GM19328 (cell line): ENCODE measurements at regions not wholly inside any gene's neighbourhood (a gene's known extent, or its start where the extent isn't known, plus 50 kb on each side); places are given as distances from the start of the nearest gene placed in this dataset.
A peak's percentile ranks its signal among the peaks of the same experiment; 100 is the strongest.

ENCODE experiments used
- ATAC-seq: cut with Tn5 transposase; IDR thresholded peaks from one replicate; pipeline ENCODE4 v1.9.1; 2021; ENCODE audit warnings: mild to moderate bottlenecking, moderate library complexity; ENCODE audit not compliant: unreplicated experiment

DNA sequence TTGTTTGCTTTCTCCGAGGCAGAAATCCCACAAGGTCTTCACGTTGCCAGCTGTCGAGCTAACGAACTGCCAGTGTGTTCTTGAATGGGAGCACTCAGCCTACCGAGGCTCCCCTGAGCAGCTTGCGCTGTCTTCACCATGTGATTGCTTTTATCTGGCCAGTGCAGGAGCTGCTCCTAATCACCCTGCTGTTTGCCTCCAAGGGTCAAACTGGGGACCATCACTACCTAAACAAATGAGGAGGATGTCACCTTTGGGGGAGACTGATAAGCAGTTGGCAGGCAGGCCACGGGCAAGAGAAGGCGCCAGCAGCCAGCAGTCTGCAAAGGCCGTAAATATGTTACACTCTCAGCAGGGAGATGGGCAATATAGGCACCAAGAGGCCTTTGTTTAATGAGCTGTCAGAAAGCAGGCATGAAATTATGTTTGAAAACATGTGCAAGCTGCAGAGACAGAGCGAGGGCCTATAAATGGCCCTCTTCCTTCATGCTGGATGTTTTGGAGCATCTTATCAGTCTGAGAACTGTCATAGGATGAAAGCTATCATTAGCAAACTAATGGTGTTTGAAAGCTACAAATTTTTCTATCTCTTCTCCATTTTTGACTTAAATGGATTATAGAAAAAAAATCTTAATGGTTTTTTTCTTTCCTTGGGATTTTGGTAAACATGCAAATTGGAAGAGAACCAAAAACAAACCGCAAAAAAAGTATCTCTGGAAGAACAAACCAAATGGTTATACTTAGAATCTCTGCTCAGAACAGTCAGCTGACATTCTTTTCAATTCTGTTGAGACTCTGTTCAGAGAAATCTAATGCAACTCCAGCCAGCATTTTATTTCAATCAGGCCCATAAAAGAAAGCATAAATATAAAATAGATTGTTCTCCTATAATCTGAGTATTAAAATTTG lies 267.3 kb upstream of the NPVF start:
- no peak for ATAC-seq

DNA sequence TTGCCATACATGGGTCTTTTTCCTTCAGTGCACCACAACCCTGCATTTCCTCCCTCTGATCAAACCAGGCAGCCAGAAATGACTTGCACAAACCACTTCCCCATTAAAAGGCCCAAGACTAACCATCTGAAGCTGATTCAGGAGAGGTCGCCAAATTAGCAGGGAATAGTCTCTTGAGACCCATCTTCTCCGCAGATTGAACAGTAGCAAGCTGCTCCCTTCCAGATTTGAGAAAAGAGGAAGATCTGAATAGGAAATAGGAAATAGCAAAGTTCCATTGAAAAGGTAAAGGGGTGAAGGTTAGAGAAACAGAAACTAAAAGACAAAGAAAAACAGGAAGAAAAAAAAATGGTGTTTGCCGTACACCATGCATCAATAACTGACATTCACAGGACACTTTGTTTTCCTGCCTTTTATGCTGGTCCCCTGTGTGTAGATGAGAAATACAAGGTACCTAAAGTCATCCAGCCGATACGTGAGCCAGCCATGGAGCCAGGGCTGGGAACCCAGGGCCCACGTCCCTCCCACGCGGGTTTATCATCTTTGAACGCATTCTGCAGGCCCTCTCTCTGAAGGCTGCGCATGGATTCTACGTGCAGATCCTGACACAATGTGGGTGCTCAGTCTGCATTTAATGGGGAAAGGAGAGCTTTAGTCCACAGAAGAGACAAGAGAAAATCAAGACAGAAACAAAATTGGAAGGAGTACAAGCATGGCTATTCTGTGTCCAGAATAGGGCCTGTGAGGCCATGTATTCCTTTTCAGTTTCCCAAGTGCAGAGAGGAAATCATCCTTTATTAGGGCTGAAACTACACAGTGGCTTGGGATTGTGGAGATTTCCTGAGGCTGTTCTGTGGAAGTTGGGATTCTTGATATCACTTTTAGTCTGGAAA lies 268.4 kb upstream of the NPVF start:
- ATAC-seq, result peak; percentile 82

DNA sequence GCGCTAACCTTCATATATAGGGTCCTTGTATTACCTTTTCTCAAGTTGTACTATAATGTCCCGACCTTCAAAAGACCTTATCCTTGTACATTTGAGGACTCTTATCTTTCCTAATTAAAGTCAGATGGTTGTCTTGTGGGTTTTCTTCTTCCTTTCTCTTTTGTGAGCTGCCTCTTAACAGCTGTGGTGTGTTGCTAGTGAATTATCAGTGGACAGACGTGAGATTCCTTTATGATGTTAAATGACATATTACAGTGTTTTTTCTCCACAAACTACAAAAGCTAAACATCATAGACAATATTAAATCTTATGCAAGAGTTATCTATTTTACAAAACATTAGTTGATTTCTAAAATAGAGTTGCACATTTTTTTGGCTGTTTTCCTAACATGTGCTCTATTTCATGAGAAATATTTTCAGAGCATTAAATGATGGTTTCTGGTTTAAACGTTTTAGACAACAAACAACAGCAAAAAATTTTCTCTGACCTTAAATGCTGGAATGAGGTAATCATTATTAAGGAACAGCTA lies 272.2 kb upstream of the NPVF start:
- ATAC-seq, result no peak

DNA sequence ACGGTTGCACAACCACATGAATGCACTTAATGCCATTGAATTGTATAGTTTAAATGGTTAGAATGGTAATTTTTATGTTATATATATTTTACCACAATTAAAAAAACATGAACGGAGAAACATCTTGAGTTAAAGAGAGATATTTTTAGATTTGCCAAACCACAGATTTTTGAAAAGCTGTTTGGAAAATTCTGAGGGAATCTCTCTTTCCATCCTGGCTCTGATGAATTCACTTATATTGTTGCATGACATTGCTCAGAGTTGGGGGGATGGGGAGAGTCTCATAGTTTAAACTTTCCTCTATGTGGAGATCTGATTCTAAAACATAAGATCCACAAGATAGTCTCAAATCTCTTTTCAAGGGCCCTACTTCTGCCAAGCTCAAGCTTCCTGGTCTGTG lies 275.0 kb upstream of the NPVF start:
- ATAC-seq, result no peak

DNA sequence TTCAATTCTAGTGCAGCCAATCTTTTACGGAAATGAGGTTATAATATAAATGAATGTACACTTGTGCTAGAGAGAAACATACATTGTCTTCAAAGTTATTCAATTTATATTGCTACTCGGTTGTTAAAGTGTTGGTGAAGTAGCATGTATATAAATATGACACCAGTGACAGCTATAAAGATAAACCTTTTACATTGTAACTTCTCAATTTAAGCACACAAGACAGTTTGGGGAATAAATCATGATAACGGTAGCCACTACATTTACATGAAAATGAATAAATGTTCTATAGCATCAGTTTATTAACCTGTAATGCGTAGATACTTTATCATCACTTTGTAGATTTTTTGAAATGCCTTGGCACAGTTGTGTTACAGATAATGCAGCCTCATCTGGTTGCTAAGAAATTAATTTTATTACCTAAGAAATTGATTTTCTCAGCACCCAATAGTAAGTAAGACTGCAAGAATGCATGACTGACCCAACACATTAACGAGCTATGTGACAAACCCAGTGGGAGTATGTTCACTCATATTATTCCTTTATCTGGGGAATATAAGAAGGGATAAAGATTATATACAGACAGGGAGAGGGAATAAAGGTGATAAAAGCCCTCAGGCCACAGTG lies 283.9 kb upstream of the NPVF start:
- ATAC-seq, result no peak

DNA sequence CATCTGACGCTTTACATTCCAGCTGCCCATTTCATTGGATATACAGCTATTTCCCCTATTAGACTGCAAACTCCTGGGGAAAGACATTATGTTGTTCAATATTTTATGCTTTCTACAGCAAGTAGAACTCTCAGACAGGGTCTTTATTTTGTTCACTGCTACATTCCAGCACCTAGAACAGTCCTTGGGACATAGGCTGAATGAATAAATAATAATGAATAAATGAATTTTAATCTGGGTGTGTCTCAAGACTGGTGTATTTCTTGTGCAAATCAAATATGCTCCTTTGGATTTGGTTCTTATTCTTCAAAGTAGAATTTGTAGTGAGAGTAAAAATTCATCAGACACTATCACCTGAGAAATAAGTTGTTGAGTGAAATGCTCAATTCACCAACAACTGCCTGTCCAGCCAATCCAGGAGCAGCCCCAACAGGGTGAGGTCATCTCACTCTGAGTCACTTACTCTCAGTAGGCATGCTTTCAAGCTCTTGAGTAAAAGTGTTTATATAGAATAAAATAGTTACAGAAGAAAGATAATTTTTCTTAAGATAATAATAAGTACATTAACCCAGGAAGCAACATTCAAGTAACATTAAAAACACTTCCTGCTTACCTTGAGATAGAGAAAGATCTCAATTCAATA lies 287.5 kb upstream of the NPVF start:
- ATAC-seq, result no peak

DNA sequence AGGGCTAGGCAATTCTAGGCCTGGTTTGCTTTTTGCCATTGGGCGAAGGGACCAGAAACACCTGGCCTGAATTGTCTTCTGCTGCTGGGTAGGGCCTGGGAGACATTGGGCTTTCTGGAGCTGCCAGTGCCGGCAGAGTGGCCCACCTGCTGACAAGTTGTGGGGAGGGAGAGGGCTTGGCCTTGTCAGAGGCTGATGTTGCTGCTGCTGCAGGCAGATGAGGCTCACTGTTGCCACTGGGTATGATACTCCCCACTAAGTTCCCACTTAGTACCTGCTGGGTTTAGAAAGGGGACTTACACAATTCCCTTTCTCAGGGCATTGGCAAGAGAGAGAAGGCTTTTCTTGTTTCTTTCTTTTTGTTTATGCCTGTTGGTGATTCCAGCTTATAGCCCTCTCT lies 289.6 kb upstream of the NPVF start:
- no peak for ATAC-seq

DNA sequence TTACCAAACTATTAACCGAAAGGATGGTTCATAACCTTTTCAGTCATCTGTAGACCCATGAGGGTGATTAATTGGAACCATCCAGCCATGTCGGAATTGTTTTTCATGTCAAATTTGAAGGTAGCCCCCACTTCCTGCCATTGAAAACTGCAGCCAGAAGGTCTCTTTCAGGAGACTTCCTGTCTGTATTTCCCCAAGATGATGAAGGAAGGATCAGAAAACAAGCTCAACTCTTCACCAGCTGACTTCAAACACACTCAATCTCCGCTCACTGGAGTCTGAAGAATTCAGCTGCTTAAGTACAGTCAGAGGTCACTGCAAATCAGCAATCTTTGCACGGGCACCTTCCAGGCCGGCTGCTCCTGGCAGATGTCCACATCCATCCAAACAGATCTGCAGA lies 291.7 kb upstream of the NPVF start:
- ATAC-seq, result no peak

DNA sequence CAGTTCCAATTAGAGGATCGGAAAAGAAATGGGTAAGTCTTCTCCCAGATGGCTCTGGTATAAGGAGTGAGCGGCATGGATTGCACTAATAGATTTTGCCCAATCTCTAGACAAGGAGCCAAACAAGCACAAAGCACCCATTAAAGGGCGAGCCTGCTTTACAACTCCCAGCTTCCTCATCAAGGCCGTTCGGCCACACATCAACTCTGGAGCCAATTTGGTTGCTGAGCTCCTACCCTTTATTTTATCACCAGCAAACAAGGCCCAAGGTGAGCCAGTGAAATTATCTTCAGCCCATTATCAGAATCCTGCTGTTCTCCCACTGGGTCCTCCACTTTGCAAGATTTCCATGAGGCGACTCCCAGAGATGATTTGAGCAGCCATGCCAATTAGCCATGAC lies 292.2 kb upstream of the NPVF start:
- ATAC-seq, result no peak

DNA sequence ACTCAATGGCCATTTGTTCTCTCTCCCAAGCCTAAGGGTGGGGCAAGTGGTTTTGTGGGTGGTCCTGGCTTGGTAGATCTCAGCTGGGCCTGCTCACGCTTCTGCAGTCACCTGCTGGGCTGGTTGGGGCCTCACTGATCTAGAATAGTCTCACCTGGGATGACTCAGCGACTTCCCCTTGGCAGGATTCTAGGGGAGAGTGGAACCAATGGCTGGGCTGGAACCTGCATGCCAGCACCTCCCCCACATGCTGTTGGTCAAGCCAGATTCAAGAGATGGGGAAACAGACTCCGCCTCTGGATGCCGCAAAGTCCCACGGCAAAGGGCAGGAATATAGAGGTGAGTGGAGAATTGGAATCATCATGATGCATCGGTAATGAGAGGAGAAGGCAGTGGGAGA lies 292.9 kb upstream of the NPVF start:
- no peak for ATAC-seq

DNA sequence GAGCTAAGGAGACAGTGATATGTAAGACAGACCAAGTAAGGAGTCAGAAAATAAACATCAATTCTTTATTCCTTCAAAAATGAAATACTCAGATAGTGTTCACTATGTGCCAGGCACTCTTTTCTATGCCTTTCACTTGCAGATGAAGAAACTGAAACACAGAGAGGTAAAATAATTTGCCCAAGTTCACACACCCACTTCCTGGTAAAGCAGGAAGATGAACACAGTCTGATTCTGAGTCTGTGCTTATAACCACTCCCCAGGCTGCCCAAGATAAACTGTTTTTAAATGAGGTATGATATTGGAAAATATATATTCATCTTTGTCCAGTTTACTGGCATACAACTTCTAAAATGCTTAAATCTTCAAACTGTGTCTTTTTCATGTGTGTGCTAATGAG lies 294.4 kb upstream of the NPVF start:
- ATAC-seq, result no peak

DNA sequence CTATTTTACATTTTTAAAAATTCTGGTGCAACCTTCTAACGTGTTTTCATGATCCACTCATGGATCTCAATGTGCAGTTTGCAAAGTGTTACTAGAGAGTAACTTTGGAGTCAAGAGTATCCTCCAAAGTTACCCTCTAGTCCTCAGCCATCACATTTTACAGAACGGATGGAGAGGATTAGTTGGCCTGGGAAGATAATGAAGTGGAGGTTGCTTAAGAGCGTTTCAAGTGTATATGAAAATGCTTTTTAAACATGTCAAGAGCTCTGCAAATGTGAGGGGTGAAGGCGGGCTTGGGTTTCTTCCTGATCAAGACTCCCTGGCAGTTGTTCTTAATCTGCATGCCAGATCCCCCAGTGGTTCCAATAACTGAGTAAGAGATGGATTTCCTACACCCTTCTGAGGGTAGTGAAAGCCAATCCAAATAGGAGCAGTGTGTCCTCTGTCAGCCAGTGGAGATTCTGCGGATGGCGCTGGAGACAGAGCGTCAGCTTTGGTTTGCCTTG lies 299.4 kb upstream of the NPVF start:
- no peak for ATAC-seq

DNA sequence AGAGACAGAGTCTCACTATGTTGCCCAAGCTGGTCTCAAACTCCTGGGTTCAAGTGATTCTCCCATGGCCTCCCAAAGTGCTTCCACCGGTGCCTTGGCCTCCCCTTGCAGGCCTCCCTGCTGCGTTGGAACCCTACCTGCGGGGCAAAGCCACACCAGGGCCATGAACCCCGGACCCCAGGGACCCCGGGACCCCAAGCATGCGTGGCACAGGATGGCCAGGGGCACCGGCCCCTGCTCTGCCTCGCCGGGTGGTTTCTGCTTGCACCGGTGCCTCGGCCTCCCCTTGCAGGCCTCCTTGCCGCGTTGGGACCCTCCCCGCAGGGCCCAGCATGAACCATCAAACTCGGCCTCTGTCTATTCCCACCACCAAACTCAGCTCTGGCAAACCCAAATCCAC lies 301.0 kb upstream of the NPVF start:
- no peak for ATAC-seq

DNA sequence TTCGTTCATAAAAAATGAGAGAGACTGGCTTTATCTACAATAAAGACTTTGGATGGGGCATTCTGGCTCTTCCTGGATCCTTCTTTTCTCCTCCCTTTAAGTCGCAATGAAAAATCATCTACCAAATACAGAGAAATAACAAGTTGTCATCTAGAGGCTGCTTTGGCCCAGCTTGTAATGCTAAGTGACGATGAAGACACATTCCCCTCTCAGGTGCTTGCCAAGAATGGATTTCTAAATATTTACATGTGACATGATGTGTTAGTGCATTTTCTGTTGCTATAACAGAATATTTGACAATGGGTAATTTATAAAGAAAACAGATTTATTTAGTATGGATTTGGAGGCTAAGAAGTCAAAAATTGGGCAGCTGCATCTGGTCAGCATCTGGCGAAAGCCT lies 308.6 kb upstream of the NPVF start:
- no peak for ATAC-seq

DNA sequence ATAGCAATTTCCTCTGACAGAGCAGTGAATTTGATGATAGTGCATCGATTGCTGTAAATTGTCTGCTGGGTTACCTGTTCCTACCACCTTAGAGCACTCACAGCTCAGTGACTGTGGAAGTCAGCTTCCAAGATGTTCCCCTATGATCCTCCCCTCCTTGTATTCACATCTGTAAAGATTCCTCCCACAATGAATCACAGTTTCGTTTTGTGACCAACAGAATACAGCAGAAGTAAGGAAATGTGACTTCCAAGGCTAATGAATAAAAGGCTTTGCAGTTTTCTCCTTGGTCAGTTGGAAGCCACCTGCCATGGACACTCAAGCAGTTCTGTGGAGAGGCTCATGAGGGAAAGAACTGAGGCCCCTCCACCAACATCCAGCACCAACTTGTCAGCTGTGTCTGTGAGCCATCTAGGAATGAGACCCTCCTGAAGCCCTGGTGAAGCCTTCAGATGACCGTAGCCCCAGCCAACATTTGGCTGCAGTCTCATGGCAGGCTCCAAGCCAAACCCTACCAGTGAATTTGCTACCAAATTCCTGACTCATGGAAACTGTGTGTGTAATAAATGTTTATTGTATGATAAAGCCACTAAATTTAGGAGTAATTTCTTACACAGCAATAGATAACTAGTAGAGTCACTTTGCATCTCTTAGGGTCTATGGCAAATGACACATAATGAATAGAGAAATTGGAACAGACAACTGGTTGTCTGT lies 309.5 kb upstream of the NPVF start:
- ATAC-seq, result no peak

DNA sequence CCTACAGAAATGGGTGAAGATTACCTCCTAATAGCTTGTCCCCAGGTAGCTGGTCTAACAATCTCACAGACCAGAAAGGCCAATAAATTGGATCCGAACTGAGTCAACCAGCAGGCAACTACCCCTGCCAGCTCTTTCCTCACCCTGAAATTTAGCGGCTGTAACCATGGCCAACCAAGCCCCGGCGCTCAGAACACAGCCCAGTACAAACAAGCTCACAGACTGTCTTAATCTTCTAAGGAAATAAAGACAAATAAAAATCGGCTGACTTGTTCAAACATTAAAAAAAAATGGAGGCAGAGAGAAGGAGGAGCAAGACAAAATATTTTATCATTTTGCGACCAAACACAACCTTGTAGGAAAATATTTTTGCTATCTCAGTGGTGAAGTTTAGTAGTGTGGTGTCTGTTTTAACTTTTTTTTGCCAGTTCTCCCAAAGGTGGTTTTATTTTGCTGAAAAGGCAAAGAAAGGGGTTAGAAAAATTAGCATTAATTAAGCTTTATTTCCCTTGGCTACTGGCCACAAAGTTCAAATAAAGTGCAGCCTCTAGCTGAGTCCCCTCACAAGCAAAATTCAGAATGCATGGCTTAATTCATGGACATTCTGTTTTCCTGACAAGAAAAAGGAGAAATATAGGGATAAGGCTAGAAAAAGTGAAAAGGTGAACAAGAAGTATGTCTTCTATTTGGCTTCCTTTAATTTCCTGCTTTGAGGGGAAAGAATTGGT lies 313.0 kb upstream of the NPVF start:
- no peak for ATAC-seq

DNA sequence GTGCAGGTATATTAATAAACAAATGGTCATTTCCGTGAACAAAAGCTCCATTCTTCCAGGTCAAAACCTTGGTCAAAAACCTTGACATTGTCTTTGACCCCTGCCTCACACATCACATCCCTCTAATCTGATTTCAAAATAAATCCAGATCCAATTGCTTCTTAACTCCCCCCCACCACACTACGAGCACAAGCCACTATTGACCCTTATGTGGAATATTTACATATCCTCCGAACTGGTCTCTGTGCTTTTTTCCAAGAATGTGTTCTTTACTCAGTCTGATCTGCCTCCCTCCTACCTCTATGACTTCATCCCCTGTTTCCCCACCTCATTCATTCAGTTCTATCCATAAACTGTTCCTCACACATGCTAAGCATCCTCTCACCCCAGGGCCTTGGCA lies 313.6 kb upstream of the NPVF start:
- no peak for ATAC-seq

DNA sequence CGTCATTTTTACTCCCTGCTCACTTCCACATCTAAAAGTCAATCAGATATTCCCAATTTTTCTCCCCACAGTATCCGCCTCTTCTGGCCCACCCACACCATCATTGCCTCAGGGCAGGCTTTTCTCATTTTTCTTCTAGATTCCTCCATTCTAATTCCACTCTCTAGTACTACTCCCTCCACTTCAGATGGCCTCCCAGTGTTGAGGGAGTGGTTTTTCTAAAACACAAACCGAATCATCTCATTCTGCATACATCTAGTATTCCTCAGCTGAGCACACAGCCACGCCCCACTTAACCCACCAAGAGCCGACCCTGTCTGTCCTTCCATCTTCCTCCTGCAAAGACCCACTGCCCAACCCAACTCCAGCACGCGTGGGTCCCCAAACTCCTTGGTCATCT lies 314.9 kb upstream of the NPVF start:
- ATAC-seq, result no peak

DNA sequence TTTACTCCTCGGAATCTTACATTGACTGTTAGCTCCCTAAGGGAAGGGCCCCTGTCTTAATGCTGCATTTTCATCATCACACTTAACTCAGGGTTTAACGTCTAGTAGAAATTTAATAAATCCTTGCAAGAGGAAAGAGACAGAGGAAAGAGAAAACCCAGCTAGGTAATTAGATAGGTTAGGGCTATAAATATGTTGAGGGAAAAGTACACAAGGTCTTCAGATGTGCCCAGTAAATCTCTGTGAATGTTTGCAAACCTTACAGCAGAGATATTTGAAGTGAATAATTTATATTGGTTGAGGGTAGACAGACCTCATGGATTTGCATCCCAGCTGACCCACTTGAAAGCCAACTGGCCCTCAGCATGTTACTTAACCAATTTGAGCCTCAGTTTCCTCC lies 315.5 kb upstream of the NPVF start:
- no peak for ATAC-seq
